ENCODE measurements at regions not wholly inside any gene's neighbourhood (a gene's known extent, or its start where the extent isn't known, plus 50 kb on each side); places are given as distances from the start of the nearest gene placed in this dataset.

DNA sequence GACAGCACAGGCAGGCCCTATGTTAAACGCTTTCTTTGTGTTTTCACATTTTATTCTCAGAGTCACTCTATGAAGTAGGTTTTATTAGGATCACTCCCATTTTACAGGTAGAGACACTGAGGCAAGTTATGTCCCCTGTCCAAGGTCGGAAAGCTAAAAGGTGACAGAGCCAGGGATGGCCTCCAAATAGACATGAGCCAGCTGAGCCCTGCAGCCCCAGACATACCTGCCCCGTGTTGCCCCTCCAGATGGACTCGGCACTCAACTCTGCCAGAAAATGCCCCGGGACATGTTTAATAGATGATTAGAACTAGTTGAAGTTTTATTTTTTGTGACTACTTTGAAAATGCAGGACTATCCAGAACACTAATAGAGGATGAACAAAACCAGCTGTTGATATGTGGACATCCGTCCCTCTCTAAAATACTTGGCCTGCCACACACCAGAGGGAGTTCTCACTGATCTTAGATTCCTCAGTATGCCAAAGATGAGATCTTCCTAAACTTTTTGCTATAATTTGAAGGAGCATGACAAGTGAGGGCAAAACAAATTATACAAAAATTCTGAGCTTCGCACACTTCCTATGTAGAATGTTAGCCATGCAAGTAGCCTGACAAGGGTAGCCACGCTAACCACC lies 258.6 kb upstream of the ADAMTS16 start:
- Histone ChIP-seq H3K4me1 (peaks cover 0 to 5% (median 0%) of the 10 kb centered on the region in 3 donors), H3K4me3 (no peak overlapping the region), H3K27ac (no peak overlapping the region), H3K36me3 (no peaks in the 10 kb centered on the region), H3K9me3 (no peaks in the 10 kb centered on the region), H3K27me3 (peaks cover 6% of the 10 kb centered on the region)
- no peak for TF ChIP-seq POLR2A (IDR thresholded peaks at IDR 0.05)
- TF ChIP-seq, protein P1, sequence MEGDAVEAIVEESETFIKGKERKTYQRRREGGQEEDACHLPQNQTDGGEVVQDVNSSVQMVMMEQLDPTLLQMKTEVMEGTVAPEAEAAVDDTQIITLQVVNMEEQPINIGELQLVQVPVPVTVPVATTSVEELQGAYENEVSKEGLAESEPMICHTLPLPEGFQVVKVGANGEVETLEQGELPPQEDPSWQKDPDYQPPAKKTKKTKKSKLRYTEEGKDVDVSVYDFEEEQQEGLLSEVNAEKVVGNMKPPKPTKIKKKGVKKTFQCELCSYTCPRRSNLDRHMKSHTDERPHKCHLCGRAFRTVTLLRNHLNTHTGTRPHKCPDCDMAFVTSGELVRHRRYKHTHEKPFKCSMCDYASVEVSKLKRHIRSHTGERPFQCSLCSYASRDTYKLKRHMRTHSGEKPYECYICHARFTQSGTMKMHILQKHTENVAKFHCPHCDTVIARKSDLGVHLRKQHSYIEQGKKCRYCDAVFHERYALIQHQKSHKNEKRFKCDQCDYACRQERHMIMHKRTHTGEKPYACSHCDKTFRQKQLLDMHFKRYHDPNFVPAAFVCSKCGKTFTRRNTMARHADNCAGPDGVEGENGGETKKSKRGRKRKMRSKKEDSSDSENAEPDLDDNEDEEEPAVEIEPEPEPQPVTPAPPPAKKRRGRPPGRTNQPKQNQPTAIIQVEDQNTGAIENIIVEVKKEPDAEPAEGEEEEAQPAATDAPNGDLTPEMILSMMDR (IDR thresholded peaks at IDR 0.05): no peak
- no peak for TF ChIP-seq EP300 (IDR thresholded peaks at IDR 0.05)
- no peak for TF ChIP-seq POLR2AphosphoS5 (IDR thresholded peaks at IDR 0.05)
- 71 to 72% methylated on average over 2 to 8 of the region's 8 CpGs for WGBS, 2 donors (ENCODE audit: low coverage in 1 of 2)
- ATAC-seq: peak; percentile 30

DNA sequence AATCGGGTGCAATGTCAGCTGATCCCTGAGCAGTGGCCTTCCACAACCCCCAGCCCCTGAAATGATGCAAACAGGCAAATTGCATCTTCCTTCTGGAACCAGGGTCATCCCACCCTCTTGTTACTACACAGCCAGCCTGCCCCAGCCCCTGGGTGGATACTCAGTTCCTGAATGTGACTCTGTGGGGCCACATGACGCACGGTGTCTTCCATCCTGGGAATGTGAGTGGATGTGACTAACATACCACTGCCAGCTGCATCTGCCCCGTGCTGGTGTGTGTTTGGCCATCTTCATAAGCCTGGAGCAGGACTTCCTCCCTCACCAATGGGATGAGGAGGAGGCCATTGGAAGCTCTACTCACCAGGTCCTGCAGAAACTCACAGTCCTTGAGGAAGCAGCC lies 257.9 kb upstream of the ADAMTS16 start:
- peaks cover 6% of the 10 kb centered on the region for H3K27me3 ChIP-seq
- H3K4me3 ChIP-seq: no peak overlapping the region
- TF ChIP-seq POLR2AphosphoS5 (IDR thresholded peaks at IDR 0.05) (no peak), EP300 (IDR thresholded peaks at IDR 0.05) (no peak), POLR2A (IDR thresholded peaks at IDR 0.05) (no peak)
- TF ChIP-seq, protein P1 (IDR thresholded peaks at IDR 0.05): no peak
- H3K4me1 ChIP-seq: peaks cover 0 to 5% (median 0%) of the 10 kb centered on the region in 3 donors
- ATAC-seq: peak; percentile 3
- no peaks in the 10 kb centered on the region for H3K9me3 ChIP-seq
- H3K36me3 ChIP-seq: no peaks in the 10 kb centered on the region
- 60% methylated on average over 1 of the region's 4 CpGs; no CpG with 5 or more reads in 1 of the 2 donors for WGBS, 2 donors (ENCODE audit: low coverage in 1 of 2)
- H3K27ac ChIP-seq: no peak overlapping the region

DNA sequence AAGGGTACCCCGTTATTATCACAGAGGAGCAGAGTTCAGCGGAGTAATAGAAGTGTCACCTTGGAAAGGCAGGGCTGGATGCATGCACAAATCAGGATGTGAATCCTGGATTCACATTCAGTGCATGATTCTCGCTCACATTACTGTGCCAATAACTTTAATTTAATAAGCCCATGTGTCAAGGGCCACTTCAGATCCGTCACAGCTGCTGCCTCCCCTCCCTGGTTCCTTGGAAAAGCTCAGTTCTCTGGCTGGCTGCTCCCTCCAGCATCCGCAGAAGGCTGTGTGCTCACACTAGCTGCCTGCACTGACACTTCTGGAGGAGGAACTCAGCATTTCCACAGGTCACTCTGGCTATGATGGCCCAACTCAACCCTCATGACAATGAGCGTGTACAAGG lies 256.8 kb upstream of the ADAMTS16 start:
- Histone ChIP-seq H3K4me1 (peaks cover 0 to 5% (median 0%) of the 10 kb centered on the region in 3 donors), H3K9me3 (no peaks in the 10 kb centered on the region), H3K27ac (no peak overlapping the region), H3K27me3 (peaks cover 6% of the 10 kb centered on the region), H3K4me3 (no peak overlapping the region), H3K36me3 (no peaks in the 10 kb centered on the region)
- WGBS, 2 donors (ENCODE audit: low coverage in 1 of 2): 39 to 48% methylated on average over 4 to 6 of the region's 6 CpGs
- ATAC-seq: peak; percentile 58
- TF ChIP-seq, protein P1 (IDR thresholded peaks at IDR 0.05): no peak
- no peak for TF ChIP-seq EP300 (IDR thresholded peaks at IDR 0.05)
- no peak for TF ChIP-seq POLR2AphosphoS5 (IDR thresholded peaks at IDR 0.05)
- no peak for TF ChIP-seq POLR2A (IDR thresholded peaks at IDR 0.05)

DNA sequence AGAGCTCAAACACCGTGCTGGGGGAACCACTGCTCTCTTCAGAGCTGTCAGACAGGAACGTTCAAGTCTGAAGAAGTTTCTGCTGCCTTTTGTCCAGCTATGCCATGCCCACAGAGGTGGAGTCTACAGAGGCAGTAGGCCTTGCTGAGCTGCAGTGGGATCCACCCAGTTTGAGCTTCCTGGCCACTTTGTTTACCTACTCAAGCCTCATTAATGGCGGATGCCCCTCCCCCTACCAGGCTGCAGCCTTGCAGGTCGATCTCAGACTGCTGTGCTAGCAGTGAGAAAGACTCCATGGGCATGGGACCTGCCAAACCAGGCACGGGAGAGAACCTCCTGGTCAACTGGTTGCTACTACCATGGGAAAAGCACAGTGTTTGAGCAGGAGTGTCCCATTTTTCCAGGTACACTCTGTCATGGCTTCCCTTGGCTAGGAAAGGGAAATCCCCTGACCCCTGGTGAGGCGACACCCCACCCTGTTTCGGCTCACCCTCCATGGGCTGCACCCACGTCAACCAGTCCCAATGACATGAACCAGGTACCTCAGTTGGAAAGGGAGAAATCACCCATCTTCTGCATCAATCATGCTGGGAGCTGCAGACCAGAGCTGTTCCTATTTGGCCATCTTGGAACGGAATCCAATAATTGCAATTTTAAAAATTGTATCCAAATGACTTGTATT lies 246.9 kb upstream of the ADAMTS16 start:
- Histone ChIP-seq H3K4me1 (no peaks in the 10 kb centered on the region), H3K36me3 (no peaks in the 10 kb centered on the region), H3K4me3 (no peak overlapping the region), H3K9me3 (no peaks in the 10 kb centered on the region), H3K27ac (no peak overlapping the region), H3K27me3 (peaks cover 7% of the 10 kb centered on the region)
- no peak for TF ChIP-seq POLR2A (IDR thresholded peaks at IDR 0.05)
- 86% methylated on average over 4 of the region's 9 CpGs; no CpG with 5 or more reads in 1 of the 2 donors for WGBS, 2 donors (ENCODE audit: low coverage in 1 of 2)
- no peak for ATAC-seq

DNA sequence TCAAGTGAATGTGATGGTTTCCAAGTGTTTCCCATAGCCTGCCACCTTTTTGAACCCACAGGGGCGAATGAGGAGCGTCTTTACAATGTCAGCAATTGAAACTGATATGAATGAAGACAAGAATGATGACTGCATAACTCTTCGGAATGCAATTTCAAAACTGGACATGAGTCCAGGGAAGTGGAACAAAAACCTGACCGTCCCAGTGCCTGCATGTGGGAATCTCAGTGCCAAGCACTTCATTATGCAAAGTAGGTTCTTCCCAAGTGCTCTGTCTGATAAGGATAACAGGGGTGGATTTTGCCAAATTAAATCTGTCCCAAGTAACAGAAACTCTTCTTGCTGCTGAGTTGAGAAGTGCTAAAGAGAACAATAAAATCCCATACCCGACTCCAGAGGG lies 243.8 kb upstream of the ADAMTS16 start:
- H3K9me3 ChIP-seq: no peaks in the 10 kb centered on the region
- H3K4me3 ChIP-seq: no peak overlapping the region
- ATAC-seq: no peak
- H3K27ac ChIP-seq: no peak overlapping the region
- H3K36me3 ChIP-seq: no peaks in the 10 kb centered on the region
- no peaks in the 10 kb centered on the region for H3K4me1 ChIP-seq
- TF ChIP-seq, protein P1 (IDR thresholded peaks at IDR 0.05): no peak
- TF ChIP-seq POLR2A (IDR thresholded peaks at IDR 0.05) (no peak), POLR2AphosphoS5 (IDR thresholded peaks at IDR 0.05) (no peak), EP300 (IDR thresholded peaks at IDR 0.05) (no peak)
- 33 to 67% methylated on average over 2 to 3 of the region's 5 CpGs for WGBS, 2 donors (ENCODE audit: low coverage in 1 of 2)
- H3K27me3 ChIP-seq: peaks cover 7% of the 10 kb centered on the region
